ENCODE measurements at regions not wholly inside any gene's neighbourhood (a gene's known extent, or its start where the extent isn't known, plus 50 kb on each side); places are given as distances from the start of the nearest gene placed in this dataset.

DNA sequence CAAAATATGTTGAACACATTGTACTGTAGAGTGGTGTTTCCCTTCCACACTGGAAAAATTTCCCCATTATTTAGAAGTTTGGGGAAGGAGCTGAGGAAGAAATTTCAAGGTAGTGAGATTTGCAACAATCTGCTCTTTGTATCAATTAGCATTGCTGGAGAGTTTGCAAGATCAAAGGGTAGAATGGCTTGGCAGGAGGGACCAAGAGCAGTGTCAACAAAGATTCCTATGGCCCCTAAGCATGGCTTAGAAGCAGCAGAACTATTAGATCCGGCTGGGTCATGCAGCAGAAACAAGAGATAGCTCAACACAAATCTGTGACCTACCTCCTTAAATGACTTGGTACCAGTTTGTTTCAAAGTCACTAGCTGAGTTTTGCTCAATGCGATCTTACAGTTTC is 175.0 kb downstream of the C3orf38 start:
- no peaks in the 10 kb centered on the region for H3K4me1 ChIP-seq (ENCODE audit: low read depth, poor library complexity, severe bottlenecking)
- no peaks in the 10 kb centered on the region for H3K36me3 ChIP-seq (ENCODE audit: insufficient read depth)
- H3K79me2 ChIP-seq (ENCODE audit: insufficient read depth, low read depth), result no peaks in the 10 kb centered on the region
- H3K27me3 ChIP-seq (ENCODE audit: insufficient read depth, low read depth), result no peaks in the 10 kb centered on the region
- no peak overlapping the region for H3K4me2 ChIP-seq
- no peak overlapping the region for H3K4me3 ChIP-seq (IDR thresholded peaks at IDR 0.05; ENCODE audit: insufficient read depth, low read depth, low read length)
- H3K27ac ChIP-seq, result no peak overlapping the region
- H3K9ac ChIP-seq, result no peak overlapping the region
- no peaks in the 10 kb centered on the region for H4K20me1 ChIP-seq (ENCODE audit: insufficient read depth)
- TF ChIP-seq, protein P1, sequence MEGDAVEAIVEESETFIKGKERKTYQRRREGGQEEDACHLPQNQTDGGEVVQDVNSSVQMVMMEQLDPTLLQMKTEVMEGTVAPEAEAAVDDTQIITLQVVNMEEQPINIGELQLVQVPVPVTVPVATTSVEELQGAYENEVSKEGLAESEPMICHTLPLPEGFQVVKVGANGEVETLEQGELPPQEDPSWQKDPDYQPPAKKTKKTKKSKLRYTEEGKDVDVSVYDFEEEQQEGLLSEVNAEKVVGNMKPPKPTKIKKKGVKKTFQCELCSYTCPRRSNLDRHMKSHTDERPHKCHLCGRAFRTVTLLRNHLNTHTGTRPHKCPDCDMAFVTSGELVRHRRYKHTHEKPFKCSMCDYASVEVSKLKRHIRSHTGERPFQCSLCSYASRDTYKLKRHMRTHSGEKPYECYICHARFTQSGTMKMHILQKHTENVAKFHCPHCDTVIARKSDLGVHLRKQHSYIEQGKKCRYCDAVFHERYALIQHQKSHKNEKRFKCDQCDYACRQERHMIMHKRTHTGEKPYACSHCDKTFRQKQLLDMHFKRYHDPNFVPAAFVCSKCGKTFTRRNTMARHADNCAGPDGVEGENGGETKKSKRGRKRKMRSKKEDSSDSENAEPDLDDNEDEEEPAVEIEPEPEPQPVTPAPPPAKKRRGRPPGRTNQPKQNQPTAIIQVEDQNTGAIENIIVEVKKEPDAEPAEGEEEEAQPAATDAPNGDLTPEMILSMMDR (conservative IDR thresholded peaks at IDR 0.05; ENCODE audit: low read depth, low read length), result no peak
- no peak overlapping the region for H2AFZ ChIP-seq (ENCODE audit: low read depth)

DNA sequence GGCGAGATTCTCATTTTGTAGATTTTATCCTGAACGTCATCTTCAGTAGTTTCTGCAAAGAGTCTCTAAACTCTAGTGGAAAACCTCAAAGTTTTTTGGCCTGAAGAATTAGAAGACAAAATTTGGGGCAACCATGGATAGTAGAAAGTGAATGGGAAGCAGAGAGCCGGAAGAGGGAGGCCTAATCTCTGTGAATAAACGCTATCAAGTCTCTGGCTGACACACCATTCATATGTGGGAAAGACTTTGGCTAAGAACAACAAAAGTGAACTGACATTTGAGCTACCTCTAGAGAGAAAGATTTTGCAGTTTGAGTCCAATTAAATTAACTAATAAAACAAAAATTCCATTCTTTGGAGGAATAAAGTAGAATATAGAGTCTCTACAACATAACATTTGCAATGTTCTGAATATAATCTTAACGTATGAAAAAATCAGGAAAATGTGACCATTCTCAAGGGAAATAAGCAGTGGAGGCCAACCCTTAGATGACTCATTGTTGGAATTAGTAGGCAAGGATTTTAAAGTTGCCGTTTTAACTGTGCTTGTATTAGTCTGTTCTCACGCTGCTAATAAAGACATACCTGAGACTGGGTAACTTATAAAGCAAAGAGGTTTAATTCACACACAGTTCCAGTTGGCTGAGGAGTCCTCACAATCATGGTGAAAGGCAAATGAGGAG is 184.6 kb downstream of the C3orf38 start:
- Histone ChIP-seq H3K4me3 (IDR thresholded peaks at IDR 0.05; ENCODE audit: insufficient read depth, low read depth, low read length) (no peak overlapping the region), H3K79me2 (ENCODE audit: insufficient read depth, low read depth) (no peaks in the 10 kb centered on the region), H2AFZ (ENCODE audit: low read depth) (no peak overlapping the region), H4K20me1 (ENCODE audit: insufficient read depth) (no peaks in the 10 kb centered on the region), H3K9ac (no peak overlapping the region), H3K27ac (no peak overlapping the region), H3K4me1 (ENCODE audit: low read depth, poor library complexity, severe bottlenecking) (no peaks in the 10 kb centered on the region), H3K36me3 (ENCODE audit: insufficient read depth) (no peaks in the 10 kb centered on the region), H3K27me3 (ENCODE audit: insufficient read depth, low read depth) (no peaks in the 10 kb centered on the region), H3K4me2 (no peak overlapping the region)
- TF ChIP-seq, protein P1 (conservative IDR thresholded peaks at IDR 0.05; ENCODE audit: low read depth, low read length), result no peak

DNA sequence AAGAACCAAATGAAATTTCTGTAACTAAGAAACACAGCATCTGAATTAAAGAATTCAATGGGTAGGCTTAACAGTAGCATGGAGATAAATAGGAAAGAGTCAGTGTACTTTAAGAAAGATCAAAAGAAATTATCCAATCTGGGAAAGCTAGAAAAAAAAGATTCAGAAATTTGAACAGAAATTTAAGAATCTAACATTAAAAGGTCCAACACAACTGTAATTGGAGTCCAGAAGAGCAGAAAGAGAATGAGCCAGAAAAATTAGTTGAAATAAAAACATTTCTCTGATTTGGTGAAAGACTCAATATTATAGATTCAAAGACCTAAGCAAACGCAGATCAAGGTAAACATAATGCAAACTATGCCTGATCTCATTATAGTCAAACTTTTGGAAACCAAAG is 187.1 kb downstream of the C3orf38 start:
- H3K27me3 ChIP-seq (ENCODE audit: insufficient read depth, low read depth), result no peaks in the 10 kb centered on the region
- H3K79me2 ChIP-seq (ENCODE audit: insufficient read depth, low read depth), result no peaks in the 10 kb centered on the region
- TF ChIP-seq, protein P1 (conservative IDR thresholded peaks at IDR 0.05; ENCODE audit: low read depth, low read length), result no peak
- H3K4me2 ChIP-seq, result no peak overlapping the region
- H3K4me3 ChIP-seq (IDR thresholded peaks at IDR 0.05; ENCODE audit: insufficient read depth, low read depth, low read length), result no peak overlapping the region
- no peaks in the 10 kb centered on the region for H4K20me1 ChIP-seq (ENCODE audit: insufficient read depth)
- no peak overlapping the region for H3K9ac ChIP-seq
- H3K36me3 ChIP-seq (ENCODE audit: insufficient read depth), result no peaks in the 10 kb centered on the region
- H3K4me1 ChIP-seq (ENCODE audit: low read depth, poor library complexity, severe bottlenecking), result no peaks in the 10 kb centered on the region
- H3K27ac ChIP-seq, result no peak overlapping the region
- no peak overlapping the region for H2AFZ ChIP-seq (ENCODE audit: low read depth)

DNA sequence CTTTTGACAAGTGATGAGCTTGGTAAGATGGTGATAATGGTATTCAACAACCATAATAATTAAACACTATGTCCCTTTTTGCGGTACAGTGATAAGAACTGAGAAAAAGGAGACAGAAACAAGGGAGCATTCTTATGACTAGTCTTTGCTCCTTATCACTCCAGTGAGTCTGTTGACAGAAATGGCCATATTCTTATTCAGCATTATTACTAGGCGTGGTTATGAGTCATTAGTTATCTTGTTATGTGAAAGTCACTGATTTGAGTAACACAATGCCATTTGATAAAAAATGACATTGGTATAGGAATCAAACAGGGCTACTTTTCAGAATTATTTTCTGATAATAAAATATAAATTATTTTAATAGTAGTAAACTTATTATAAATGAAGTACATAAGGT is 193.5 kb downstream of the C3orf38 start:
- Histone ChIP-seq H4K20me1 (ENCODE audit: insufficient read depth) (no peaks in the 10 kb centered on the region), H3K27ac (no peak overlapping the region), H3K36me3 (ENCODE audit: insufficient read depth) (no peaks in the 10 kb centered on the region), H2AFZ (ENCODE audit: low read depth) (no peak overlapping the region), H3K4me3 (IDR thresholded peaks at IDR 0.05; ENCODE audit: insufficient read depth, low read depth, low read length) (no peak overlapping the region), H3K79me2 (ENCODE audit: insufficient read depth, low read depth) (no peaks in the 10 kb centered on the region), H3K4me1 (ENCODE audit: low read depth, poor library complexity, severe bottlenecking) (no peaks in the 10 kb centered on the region), H3K9ac (no peak overlapping the region), H3K4me2 (no peak overlapping the region), H3K27me3 (ENCODE audit: insufficient read depth, low read depth) (no peaks in the 10 kb centered on the region)
- TF ChIP-seq, protein P1 (conservative IDR thresholded peaks at IDR 0.05; ENCODE audit: low read depth, low read length), result no peak

Data from KMS-11 (cell line).